GM10266 (cell line): ENCODE measurements at regions not wholly inside any gene's neighbourhood (a gene's known extent, or its start where the extent isn't known, plus 50 kb on each side); places are given as distances from the start of the nearest gene placed in this dataset.

Experiments used
- DNase-seq: peaks from one replicate; pipeline ENCODE4 v3.0.0; 2012; ENCODE audit errors: extremely low spot score
- CTCF ChIP-seq: IDR thresholded peaks from 2 replicates; pipeline ENCODE4 v1.5.1; 2012; ENCODE audit warnings: mild to moderate bottlenecking, low read depth; ENCODE audit not compliant: control insufficient read depth, insufficient read depth; ENCODE audit errors: missing control alignments

- TF ChIP-seq CTCF: no peak
- DNase-seq: no peak
Measured at GRCh38 chr1:88163187-88163586, 520.9 kb upstream of the PKN2 start.

GRCh38 chr1:88168126-88168525 lies 515.9 kb upstream of the PKN2 start:
- no peak for TF ChIP-seq CTCF
- DNase-seq: no peak

GRCh38 chr1:88169139-88169538 lies 514.9 kb upstream of the PKN2 start:
- TF ChIP-seq CTCF: no peak
- DNase-seq: no peak

- no peak for DNase-seq
- no peak for TF ChIP-seq CTCF
Measured at GRCh38 chr1:88169939-88170338, 514.1 kb upstream of the PKN2 start.

- TF ChIP-seq CTCF: no peak
- no peak for DNase-seq
Measured at GRCh38 chr1:88175120-88175630, 508.9 kb upstream of the PKN2 start.

GRCh38 chr1:88175631-88176226 lies 508.3 kb upstream of the PKN2 start:
- DNase-seq: no peak
- TF ChIP-seq CTCF: no peak

- no peak for DNase-seq
- no peak for TF ChIP-seq CTCF
Measured at GRCh38 chr1:88179943-88180342, 504.1 kb upstream of the PKN2 start.
